Loucy (cell line): ENCODE measurements at regions not wholly inside any gene's neighbourhood (a gene's known extent, or its start where the extent isn't known, plus 50 kb on each side); places are given as distances from the start of the nearest gene placed in this dataset.
"Not testable (repeated sequence)": the region's sequence is repeated elsewhere in the genome, so short reads cannot be mapped to it uniquely, and the experiment has no call there.

Experiments
- CTCF ChIP-seq: fragments of 200-600 bp; sonication (generic); conservative IDR thresholded peaks from 2 replicates; pipeline ENCODE4 v1.5.1; 2014; ENCODE audit warnings: mild to moderate bottlenecking, antibody characterized with exemption, low read length
- EZH2phosphoT487 ChIP-seq: fragments of 200-600 bp; IDR thresholded peaks from 2 replicates; pipeline ENCODE4 v1.6.1; 2018; ENCODE audit warnings: antibody characterized with exemption, mild to moderate bottlenecking, moderate library complexity, borderline replicate concordance

GRCh38 chr19:21613201-21613600, 107.8 kb downstream of the ZNF429 start:
- not testable (repeated sequence) for TF ChIP-seq CTCF, EZH2phosphoT487
